ENCODE measurements at regions not wholly inside any gene's neighbourhood (a gene's known extent, or its start where the extent isn't known, plus 50 kb on each side); places are given as distances from the start of the nearest gene placed in this dataset.

- DNase-seq: no peak
Observed at GRCh38 chr15:70439304-70439877, 324.0 kb downstream of the UACA start.

- no peak for DNase-seq
Observed at GRCh38 chr15:70438776-70439175, 324.6 kb downstream of the UACA start.

GRCh38 chr15:70437882-70438451 lies 325.4 kb downstream of the UACA start:
- no peak for DNase-seq

- DNase-seq: no peak
Observed at GRCh38 chr15:70437089-70437488, 326.3 kb downstream of the UACA start.

GRCh38 chr15:70436428-70436827 lies 326.9 kb downstream of the UACA start:
- DNase-seq: no peak

GRCh38 chr15:70435872-70436271 lies 327.5 kb downstream of the UACA start:
- no peak for DNase-seq

GRCh38 chr15:70435369-70435768 lies 328.0 kb downstream of the UACA start:
- no peak for DNase-seq

- no peak for DNase-seq
Observed at GRCh38 chr15:70433586-70434324, 329.6 kb downstream of the UACA start.

GRCh38 chr15:70432924-70433495 lies 330.3 kb downstream of the UACA start:
- no peak for DNase-seq

- DNase-seq: no peak
Observed at GRCh38 chr15:70431854-70432253, 331.5 kb downstream of the UACA start.

GRCh38 chr15:70430069-70430468 lies 332.4 kb upstream of the TLE3 start:
- no peak for DNase-seq

- no peak for DNase-seq
Observed at GRCh38 chr15:70429056-70429722, 331.5 kb upstream of the TLE3 start.

GRCh38 chr15:70428211-70428822 lies 330.6 kb upstream of the TLE3 start:
- DNase-seq: no peak

GRCh38 chr15:70427167-70428120 lies 329.7 kb upstream of the TLE3 start:
- DNase-seq: no peak

GRCh38 chr15:70426096-70426821 lies 328.5 kb upstream of the TLE3 start:
- no peak for DNase-seq

- no peak for DNase-seq
Observed at GRCh38 chr15:70424937-70425411, 327.3 kb upstream of the TLE3 start.

- DNase-seq: no peak
Observed at GRCh38 chr15:70423267-70423666, 325.6 kb upstream of the TLE3 start.

GRCh38 chr15:70422342-70422741 lies 324.6 kb upstream of the TLE3 start:
- DNase-seq: no peak

GRCh38 chr15:70420948-70421482 lies 323.3 kb upstream of the TLE3 start:
- no peak for DNase-seq

- no peak for DNase-seq
Observed at GRCh38 chr15:70420086-70420947, 322.6 kb upstream of the TLE3 start.

Measured in activated CD4-positive, alpha-beta T cell treated with anti-CD3 and anti-CD28 coated beads for 4 hours (primary cell).